HFFc6 (cell line): ENCODE measurements at regions not wholly inside any gene's neighbourhood (a gene's known extent, or its start where the extent isn't known, plus 50 kb on each side); places are given as distances from the start of the nearest gene placed in this dataset.
A peak's percentile ranks its signal among the peaks of the same experiment; 100 is the strongest.

Experiments used
- DNase-seq: peaks from one replicate; pipeline ENCODE4 v3.0.0-alpha.2; 2018
- H3K27ac Mint-ChIP-seq: 2 replicates; pipeline ENCODE4 v1.8.0; 2020; ENCODE audit warnings: mild to moderate bottlenecking, mixed read lengths
- H3K27me3 Mint-ChIP-seq: 2 replicates; pipeline ENCODE4 v1.8.0; 2021; ENCODE audit warnings: mild to moderate bottlenecking, moderate library complexity, mixed read lengths; ENCODE audit not compliant: insufficient read depth
- H3K36me3 Mint-ChIP-seq: 2 replicates; pipeline ENCODE4 v1.8.0; 2021; ENCODE audit warnings: low read depth, mixed read lengths
- H3K4me1 Mint-ChIP-seq: 2 replicates; pipeline ENCODE4 v1.8.0; 2020; ENCODE audit warnings: low read depth, mixed read lengths
- H3K4me3 Mint-ChIP-seq: 2 replicates; pipeline ENCODE4 v1.8.0; 2020; ENCODE audit warnings: mild to moderate bottlenecking, moderate library complexity, mixed read lengths
- H3K9me3 Mint-ChIP-seq: 2 replicates; pipeline ENCODE4 v1.8.0; 2020; ENCODE audit warnings: mild to moderate bottlenecking, mixed read lengths
- TF ChIP-seq, protein P1 (sequence below): fragments of 200-600 bp; sonication (generic); IDR thresholded peaks from 2 replicates; pipeline ENCODE4 v1.5.0; 2021; ENCODE audit warnings: antibody characterized with exemption, mild to moderate bottlenecking

DNA sequence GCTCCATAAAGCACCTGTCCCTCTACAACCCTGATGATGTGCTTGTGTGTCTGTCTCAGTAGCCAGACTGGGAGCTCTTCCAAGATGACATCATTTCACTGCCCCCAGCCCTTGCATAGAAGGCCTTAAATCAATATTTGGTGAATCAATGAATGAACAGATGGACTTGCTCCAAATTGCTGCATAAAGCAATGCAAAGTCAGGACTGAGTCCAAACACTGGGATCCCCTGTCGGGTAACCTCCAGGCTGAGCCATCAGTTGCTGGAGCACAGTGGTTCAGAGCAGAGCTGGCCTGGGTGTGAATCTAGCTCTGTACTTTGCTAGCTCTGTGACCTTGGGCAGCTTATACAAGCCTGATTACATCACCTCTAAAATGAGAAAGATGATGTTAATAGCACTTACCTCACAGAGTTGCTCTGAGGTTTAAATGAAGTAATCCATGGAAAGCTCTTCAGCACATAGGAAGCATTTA is 120.3 kb upstream of the VASH1 start:
- Mint-ChIP-seq H3K4me1 (no peaks in the 10 kb centered on the region), H3K4me3 (no peak overlapping the region), H3K27me3 (peaks cover 31% of the 10 kb centered on the region), H3K9me3 (no peaks in the 10 kb centered on the region), H3K27ac (no peak overlapping the region), H3K36me3 (no peaks in the 10 kb centered on the region)
- TF ChIP-seq, protein P1, sequence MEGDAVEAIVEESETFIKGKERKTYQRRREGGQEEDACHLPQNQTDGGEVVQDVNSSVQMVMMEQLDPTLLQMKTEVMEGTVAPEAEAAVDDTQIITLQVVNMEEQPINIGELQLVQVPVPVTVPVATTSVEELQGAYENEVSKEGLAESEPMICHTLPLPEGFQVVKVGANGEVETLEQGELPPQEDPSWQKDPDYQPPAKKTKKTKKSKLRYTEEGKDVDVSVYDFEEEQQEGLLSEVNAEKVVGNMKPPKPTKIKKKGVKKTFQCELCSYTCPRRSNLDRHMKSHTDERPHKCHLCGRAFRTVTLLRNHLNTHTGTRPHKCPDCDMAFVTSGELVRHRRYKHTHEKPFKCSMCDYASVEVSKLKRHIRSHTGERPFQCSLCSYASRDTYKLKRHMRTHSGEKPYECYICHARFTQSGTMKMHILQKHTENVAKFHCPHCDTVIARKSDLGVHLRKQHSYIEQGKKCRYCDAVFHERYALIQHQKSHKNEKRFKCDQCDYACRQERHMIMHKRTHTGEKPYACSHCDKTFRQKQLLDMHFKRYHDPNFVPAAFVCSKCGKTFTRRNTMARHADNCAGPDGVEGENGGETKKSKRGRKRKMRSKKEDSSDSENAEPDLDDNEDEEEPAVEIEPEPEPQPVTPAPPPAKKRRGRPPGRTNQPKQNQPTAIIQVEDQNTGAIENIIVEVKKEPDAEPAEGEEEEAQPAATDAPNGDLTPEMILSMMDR, result no peak
- DNase-seq, result no peak

DNA sequence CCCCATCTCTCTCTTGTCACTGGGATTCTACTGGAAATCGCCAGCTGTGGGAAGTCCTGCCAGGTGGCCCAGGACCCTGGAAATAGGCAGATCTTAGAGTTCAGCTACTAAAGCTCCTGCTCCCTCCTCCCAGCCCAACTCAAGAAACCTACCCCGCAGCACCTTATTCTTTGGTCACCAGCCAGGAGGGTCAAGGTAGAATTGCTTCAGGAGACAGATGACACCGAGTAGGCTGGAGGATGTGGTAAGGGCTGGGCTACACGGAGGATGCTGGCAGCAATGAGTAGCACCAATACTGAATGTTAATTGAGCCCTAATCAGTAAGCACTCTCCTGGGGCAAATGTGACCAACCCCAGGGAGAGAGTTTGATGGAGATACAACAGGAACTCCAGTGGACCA is 119.7 kb upstream of the VASH1 start:
- Mint-ChIP-seq H3K9me3 (no peaks in the 10 kb centered on the region), H3K27me3 (peaks cover 28% of the 10 kb centered on the region), H3K4me3 (no peak overlapping the region), H3K4me1 (no peaks in the 10 kb centered on the region), H3K36me3 (no peaks in the 10 kb centered on the region), H3K27ac (no peak overlapping the region)
- TF ChIP-seq, protein P1, result no peak
- no peak for DNase-seq

DNA sequence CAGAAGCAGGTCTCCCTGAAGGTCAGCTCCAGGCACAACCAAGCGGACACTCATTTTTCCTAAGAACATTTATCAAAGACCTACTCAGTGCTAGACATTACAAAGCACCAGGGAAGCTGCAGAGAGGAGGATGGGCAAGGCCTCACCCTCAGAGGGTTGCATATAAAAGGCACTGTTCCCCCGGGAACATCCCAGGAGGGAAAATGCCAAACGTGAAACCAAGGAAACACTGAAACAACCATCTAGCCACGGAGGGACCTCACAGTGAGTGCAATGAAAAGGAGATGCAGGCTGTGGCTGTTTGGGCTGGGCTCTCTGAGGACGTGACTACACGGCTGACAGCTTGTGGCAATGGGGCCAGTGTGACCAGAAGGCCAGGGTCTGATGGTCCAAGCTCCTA is 117.4 kb upstream of the VASH1 start:
- no peak for DNase-seq
- Mint-ChIP-seq H3K27ac (no peak overlapping the region), H3K4me1 (no peaks in the 10 kb centered on the region), H3K27me3 (peaks cover 16% of the 10 kb centered on the region), H3K4me3 (no peak overlapping the region), H3K36me3 (no peaks in the 10 kb centered on the region), H3K9me3 (no peaks in the 10 kb centered on the region)
- TF ChIP-seq, protein P1, result no peak

DNA sequence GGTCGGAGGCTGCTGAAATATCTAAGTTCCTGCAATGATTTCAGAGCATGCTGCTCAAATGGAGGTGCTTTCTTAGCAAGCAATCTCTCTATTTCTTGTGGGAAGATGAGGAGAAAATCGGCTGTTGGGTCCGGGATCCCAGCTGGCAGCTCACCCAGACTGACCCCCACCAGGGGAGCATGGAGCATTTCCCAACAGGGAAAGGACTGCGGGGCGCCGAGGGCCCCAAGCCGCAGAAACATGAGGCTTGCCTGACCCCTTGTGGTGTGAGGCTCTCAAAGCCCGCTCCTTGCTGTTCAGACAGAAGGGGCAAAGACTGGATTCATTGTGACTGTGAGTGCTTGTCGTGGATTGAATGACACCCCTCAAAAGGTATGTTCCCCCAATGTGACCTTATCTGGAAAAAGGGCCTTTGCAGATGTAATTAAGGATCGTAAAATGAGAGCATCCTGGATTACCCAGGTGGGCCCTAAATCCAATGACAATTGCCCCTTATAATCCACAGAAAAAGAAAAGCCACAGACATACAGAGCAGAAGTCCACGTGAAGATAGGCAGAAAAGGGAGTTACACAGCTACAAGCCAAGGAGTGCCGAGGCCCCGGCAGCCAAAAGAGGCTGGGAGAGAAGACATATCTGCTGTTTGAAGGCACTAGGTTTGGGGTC is 116.3 kb upstream of the VASH1 start:
- Mint-ChIP-seq H3K4me1 (no peaks in the 10 kb centered on the region), H3K9me3 (no peaks in the 10 kb centered on the region), H3K27ac (no peak overlapping the region), H3K4me3 (no peak overlapping the region), H3K27me3 (peaks cover 14% of the 10 kb centered on the region), H3K36me3 (no peaks in the 10 kb centered on the region)
- TF ChIP-seq, protein P1, result peak; percentile 76
- DNase-seq, result peak; percentile 6

DNA sequence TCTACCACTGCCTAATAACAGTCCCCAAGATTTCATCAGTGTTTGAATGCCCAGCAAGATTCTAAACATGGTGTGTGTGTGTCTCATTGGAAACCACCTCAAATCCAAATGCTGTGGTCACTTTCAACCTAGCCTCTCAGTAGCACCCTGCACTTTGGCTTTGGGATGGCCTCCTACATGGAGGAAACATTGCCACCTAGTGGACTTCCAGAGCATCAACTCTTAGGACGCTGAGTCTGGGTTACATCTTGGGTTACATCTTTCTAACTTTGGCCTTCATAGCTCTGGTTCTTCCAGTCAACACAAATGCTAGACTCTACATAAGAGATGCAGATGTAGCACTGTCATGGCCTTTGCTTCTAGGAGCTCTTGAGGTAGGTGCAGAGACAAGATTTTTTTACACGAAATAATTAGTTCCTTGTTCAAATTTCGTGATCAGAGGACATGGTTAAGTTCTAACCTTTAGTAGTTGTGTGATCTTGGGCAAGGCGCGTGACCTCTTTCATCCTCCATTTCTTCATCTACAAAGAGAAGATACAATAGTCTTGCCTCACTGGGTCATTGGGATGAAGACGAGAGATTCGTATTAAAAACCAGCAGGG is 113.5 kb upstream of the VASH1 start:
- peak; percentile 46 for DNase-seq
- Mint-ChIP-seq H3K9me3 (no peaks in the 10 kb centered on the region), H3K4me1 (no peaks in the 10 kb centered on the region), H3K36me3 (no peaks in the 10 kb centered on the region), H3K4me3 (no peak overlapping the region), H3K27ac (no peak overlapping the region), H3K27me3 (peaks cover 23% of the 10 kb centered on the region)
- TF ChIP-seq, protein P1, result peak; percentile 91
